ENCODE measurements at regions not wholly inside any gene's neighbourhood (a gene's known extent, or its start where the extent isn't known, plus 50 kb on each side); places are given as distances from the start of the nearest gene placed in this dataset.
"Not testable (repeated sequence)": the region's sequence is repeated elsewhere in the genome, so short reads cannot be mapped to it uniquely, and the experiment has no call there.

- TF ChIP-seq ZNF274 (IDR thresholded peaks at IDR 0.05; ENCODE audit: low read depth, low read length); SUZ12 (IDR thresholded peaks at IDR 0.05; ENCODE audit: extremely low read depth, insufficient read depth, insufficient read length): not testable (repeated sequence)
Measured at GRCh38 chr9:138282903-138283302, 405.3 kb downstream of the CACNA1B start.

All from NT2/D1 (cell line).